NT2/D1 (cell line): ENCODE measurements at regions not wholly inside any gene's neighbourhood (a gene's known extent, or its start where the extent isn't known, plus 50 kb on each side); places are given as distances from the start of the nearest gene placed in this dataset.

ENCODE experiments used
- DNase-seq: peaks from one replicate; pipeline ENCODE4 v3.0.0-alpha.2; 2011; ENCODE audit warnings: low read depth, low spot score
- H3K27me3 ChIP-seq: 2 replicates; pipeline ENCODE4 v1.6.0; 2011; ENCODE audit warnings: mild to moderate bottlenecking; ENCODE audit not compliant: insufficient read length, insufficient read depth
- H3K36me3 ChIP-seq: 2 replicates; pipeline ENCODE4 v1.6.1; 2011; ENCODE audit warnings: mild to moderate bottlenecking, low read length, mixed read lengths; ENCODE audit not compliant: insufficient read depth, insufficient read length
- H3K4me1 ChIP-seq: 2 replicates; pipeline ENCODE4 v1.5.1; 2011; ENCODE audit not compliant: insufficient read depth, insufficient read length
- H3K4me3 ChIP-seq: 2 replicates; pipeline ENCODE4 v1.5.1; 2011; ENCODE audit warnings: low read depth; ENCODE audit not compliant: insufficient read length
- H3K9ac ChIP-seq: 2 replicates; pipeline ENCODE4 v1.6.0; 2011; ENCODE audit warnings: low read depth; ENCODE audit not compliant: insufficient read length
- H3K9me3 ChIP-seq: 2 replicates; pipeline ENCODE4 v1.5.1; 2011; ENCODE audit warnings: mild to moderate bottlenecking, low read length; ENCODE audit not compliant: insufficient read depth
- SUZ12 ChIP-seq: IDR thresholded peaks from 2 replicates; pipeline ENCODE4 v1.6.1; 2011; ENCODE audit not compliant: insufficient read length, insufficient read depth; ENCODE audit errors: extremely low read depth
- YY1 ChIP-seq: IDR thresholded peaks from 2 replicates; pipeline ENCODE4 v1.6.1; 2011; ENCODE audit not compliant: insufficient read length, insufficient read depth
- ZNF274 ChIP-seq: IDR thresholded peaks from 2 replicates; pipeline ENCODE4 v1.6.1; 2011; ENCODE audit warnings: mild to moderate bottlenecking, low read depth, low read length

DNA sequence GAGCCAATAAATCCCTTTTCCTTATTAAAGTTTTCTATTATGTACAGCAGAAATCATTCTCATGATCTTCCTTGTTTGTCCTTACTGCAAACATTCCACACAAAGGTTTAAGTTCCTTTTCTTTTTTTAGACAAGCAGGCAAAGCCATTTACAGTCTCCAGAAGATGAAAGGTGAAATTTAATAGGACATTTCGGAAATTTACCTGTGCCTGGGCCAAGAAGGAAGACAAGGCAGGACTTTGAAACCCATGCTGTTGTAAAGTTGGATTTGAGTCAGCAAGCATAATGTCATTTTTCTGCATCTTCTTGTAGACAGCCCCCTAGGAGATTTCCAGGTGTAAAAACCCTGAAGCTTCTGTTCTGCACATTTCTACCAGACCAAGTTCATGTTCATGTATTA is 188.1 kb downstream of the PAPSS1 start:
- Histone ChIP-seq H3K27me3 (no peaks in the 10 kb centered on the region), H3K9ac (no peak overlapping the region), H3K9me3 (no peaks in the 10 kb centered on the region), H3K36me3 (no peaks in the 10 kb centered on the region), H3K4me1 (no peaks in the 10 kb centered on the region), H3K4me3 (no peak overlapping the region)
- no peak for DNase-seq
- TF ChIP-seq YY1 (no peak), ZNF274 (no peak), SUZ12 (no peak)

GRCh38 chr4:107520368-107520767 is 199.7 kb downstream of the PAPSS1 start:
- H3K4me3 ChIP-seq = no peak overlapping the region
- no peaks in the 10 kb centered on the region for H3K4me1 ChIP-seq
- no peak for DNase-seq
- TF ChIP-seq ZNF274 = no peak
- no peak for TF ChIP-seq YY1
- no peak for TF ChIP-seq SUZ12
- peaks cover 16% of the 10 kb centered on the region for H3K9me3 ChIP-seq
- H3K9ac ChIP-seq = no peak overlapping the region
- no peaks in the 10 kb centered on the region for H3K36me3 ChIP-seq
- H3K27me3 ChIP-seq = no peaks in the 10 kb centered on the region

- no peak for TF ChIP-seq SUZ12
- TF ChIP-seq ZNF274 = no peak
- TF ChIP-seq YY1 = no peak
- Histone ChIP-seq H3K4me3 (no peak overlapping the region), H3K9ac (no peak overlapping the region), H3K9me3 (peaks cover 19% of the 10 kb centered on the region), H3K27me3 (no peaks in the 10 kb centered on the region), H3K36me3 (no peaks in the 10 kb centered on the region), H3K4me1 (no peaks in the 10 kb centered on the region)
- DNase-seq = no peak
Measured at GRCh38 chr4:107519053-107519452, 201.0 kb downstream of the PAPSS1 start.

GRCh38 chr4:107518076-107518475 is 202.0 kb downstream of the PAPSS1 start:
- Histone ChIP-seq H3K36me3 (no peaks in the 10 kb centered on the region), H3K4me1 (no peaks in the 10 kb centered on the region), H3K27me3 (no peaks in the 10 kb centered on the region), H3K9me3 (peaks cover 19% of the 10 kb centered on the region), H3K9ac (no peak overlapping the region), H3K4me3 (no peak overlapping the region)
- no peak for DNase-seq
- TF ChIP-seq ZNF274 = no peak
- no peak for TF ChIP-seq SUZ12
- no peak for TF ChIP-seq YY1

- peaks cover 19% of the 10 kb centered on the region for H3K9me3 ChIP-seq
- TF ChIP-seq ZNF274 = no peak
Measured at GRCh38 chr4:107512549-107512948, 207.5 kb downstream of the PAPSS1 start.

DNA sequence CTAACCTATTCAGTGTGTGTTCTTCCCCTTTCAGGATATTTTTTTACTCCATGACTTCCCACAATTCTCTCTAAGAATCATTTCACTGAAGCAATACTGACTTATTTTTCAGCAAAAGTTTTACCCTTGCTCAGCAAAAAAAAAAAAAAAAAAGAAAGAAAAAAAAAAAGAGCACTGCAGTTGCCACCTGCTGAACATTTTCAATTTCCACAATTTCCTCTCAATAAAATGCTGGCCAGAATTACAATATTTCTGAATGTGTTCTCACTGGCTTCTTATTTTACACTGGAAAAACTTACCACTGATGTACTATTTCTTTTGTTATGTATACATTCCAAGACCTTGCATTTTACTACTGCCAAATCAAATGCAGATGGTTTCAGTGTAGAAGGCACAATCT is 210.4 kb downstream of the PAPSS1 start:
- Histone ChIP-seq H3K27me3 (no peaks in the 10 kb centered on the region), H3K4me3 (no peak overlapping the region), H3K36me3 (no peaks in the 10 kb centered on the region), H3K9ac (no peak overlapping the region), H3K4me1 (no peaks in the 10 kb centered on the region), H3K9me3 (no peaks in the 10 kb centered on the region; the same call in 1 of the 2 replicates)
- TF ChIP-seq ZNF274 (no peak), SUZ12 (no peak), YY1 (no peak)
- DNase-seq = no peak

More at GRCh38 chr4:107512549-107512948, 207.5 kb downstream of the PAPSS1 start:
- Histone ChIP-seq H3K9ac (no peak overlapping the region), H3K4me1 (no peaks in the 10 kb centered on the region), H3K36me3 (no peaks in the 10 kb centered on the region), H3K4me3 (no peak overlapping the region), H3K27me3 (no peaks in the 10 kb centered on the region)
- DNase-seq = no peak

DNA sequence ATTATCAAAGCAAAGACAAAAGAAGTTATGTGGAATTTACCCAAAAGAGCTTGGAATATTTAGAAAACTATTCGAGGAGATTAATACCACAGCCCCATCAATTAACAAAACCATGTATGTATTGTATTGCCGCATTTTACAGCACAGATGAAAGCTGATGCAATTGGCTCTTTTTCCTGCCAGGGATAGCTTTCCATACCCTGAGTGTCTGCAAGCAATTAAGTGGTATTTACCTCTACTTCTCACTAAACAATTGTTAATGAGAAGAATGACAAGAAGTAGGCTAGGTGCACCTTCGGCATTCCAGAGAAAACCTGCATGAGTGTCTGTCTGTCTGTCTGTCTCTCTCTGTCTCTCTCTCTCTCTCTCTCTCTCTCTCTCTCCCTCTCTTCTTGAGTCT is 219.5 kb downstream of the PAPSS1 start:
- H3K4me1 ChIP-seq = no peaks in the 10 kb centered on the region
- TF ChIP-seq ZNF274 (no peak), SUZ12 (no peak), YY1 (no peak)

DNA sequence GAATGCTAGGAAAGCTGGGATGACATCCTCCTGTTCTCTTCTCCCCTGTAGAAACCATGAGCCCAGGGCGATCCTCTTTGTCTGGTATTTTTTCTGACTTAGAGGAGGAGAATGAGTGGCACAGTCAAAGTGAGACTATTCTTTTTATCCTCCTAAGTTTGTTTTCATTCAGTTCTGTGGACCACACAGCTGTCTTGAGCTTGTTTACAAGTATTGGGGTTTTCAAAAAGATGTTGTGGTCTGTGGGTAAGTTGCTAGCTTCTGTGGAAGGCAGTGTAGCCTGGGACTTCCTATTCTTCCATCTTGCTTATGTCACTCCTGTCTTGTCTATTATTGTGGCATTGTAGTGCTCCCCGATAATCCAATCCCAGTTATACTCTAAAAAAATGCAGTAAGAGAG is 223.0 kb downstream of the PAPSS1 start:
- Histone ChIP-seq H3K4me3 (no peak overlapping the region), H3K27me3 (no peaks in the 10 kb centered on the region), H3K4me1 (no peaks in the 10 kb centered on the region), H3K9me3 (no peaks in the 10 kb centered on the region), H3K9ac (no peak overlapping the region), H3K36me3 (no peaks in the 10 kb centered on the region)
- no peak for DNase-seq
- no peak for TF ChIP-seq YY1
- no peak for TF ChIP-seq ZNF274
- TF ChIP-seq SUZ12 = no peak

More for the DNA sequence above, 219.5 kb downstream of the PAPSS1 start:
- Histone ChIP-seq H3K4me3 (no peak overlapping the region), H3K36me3 (no peaks in the 10 kb centered on the region), H3K9me3 (no peaks in the 10 kb centered on the region), H3K27me3 (no peaks in the 10 kb centered on the region), H3K9ac (no peak overlapping the region)
- DNase-seq = no peak
